ENCODE measurements at regions not wholly inside any gene's neighbourhood (a gene's known extent, or its start where the extent isn't known, plus 50 kb on each side); places are given as distances from the start of the nearest gene placed in this dataset.
A peak's percentile ranks its signal among the peaks of the same experiment; 100 is the strongest.

- no peak for TF ChIP-seq NR2C2 (CRISPR knock-in tag; IDR thresholded peaks at IDR 0.05; ENCODE audit: borderline replicate concordance)
- TF ChIP-seq ATM (IDR thresholded peaks at IDR 0.05; ENCODE audit: borderline replicate concordance), result no peak
- TF ChIP-seq, protein P1, sequence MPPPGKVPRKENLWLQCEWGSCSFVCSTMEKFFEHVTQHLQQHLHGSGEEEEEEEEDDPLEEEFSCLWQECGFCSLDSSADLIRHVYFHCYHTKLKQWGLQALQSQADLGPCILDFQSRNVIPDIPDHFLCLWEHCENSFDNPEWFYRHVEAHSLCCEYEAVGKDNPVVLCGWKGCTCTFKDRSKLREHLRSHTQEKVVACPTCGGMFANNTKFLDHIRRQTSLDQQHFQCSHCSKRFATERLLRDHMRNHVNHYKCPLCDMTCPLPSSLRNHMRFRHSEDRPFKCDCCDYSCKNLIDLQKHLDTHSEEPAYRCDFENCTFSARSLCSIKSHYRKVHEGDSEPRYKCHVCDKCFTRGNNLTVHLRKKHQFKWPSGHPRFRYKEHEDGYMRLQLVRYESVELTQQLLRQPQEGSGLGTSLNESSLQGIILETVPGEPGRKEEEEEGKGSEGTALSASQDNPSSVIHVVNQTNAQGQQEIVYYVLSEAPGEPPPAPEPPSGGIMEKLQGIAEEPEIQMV (CRISPR knock-in tag; IDR thresholded peaks at IDR 0.05; ENCODE audit: low read depth), result peak; percentile 83
- no peak for TF ChIP-seq PAWR (CRISPR knock-in tag; IDR thresholded peaks at IDR 0.05; ENCODE audit: borderline replicate concordance)
- TF ChIP-seq SRF (IDR thresholded peaks at IDR 0.05; ENCODE audit: low read depth, low read length), result no peak
- no peak for TF ChIP-seq SRSF4 (IDR thresholded peaks at IDR 0.05; ENCODE audit: low read depth, low read length, poor library complexity, severe bottlenecking)
- TF ChIP-seq, protein P2, sequence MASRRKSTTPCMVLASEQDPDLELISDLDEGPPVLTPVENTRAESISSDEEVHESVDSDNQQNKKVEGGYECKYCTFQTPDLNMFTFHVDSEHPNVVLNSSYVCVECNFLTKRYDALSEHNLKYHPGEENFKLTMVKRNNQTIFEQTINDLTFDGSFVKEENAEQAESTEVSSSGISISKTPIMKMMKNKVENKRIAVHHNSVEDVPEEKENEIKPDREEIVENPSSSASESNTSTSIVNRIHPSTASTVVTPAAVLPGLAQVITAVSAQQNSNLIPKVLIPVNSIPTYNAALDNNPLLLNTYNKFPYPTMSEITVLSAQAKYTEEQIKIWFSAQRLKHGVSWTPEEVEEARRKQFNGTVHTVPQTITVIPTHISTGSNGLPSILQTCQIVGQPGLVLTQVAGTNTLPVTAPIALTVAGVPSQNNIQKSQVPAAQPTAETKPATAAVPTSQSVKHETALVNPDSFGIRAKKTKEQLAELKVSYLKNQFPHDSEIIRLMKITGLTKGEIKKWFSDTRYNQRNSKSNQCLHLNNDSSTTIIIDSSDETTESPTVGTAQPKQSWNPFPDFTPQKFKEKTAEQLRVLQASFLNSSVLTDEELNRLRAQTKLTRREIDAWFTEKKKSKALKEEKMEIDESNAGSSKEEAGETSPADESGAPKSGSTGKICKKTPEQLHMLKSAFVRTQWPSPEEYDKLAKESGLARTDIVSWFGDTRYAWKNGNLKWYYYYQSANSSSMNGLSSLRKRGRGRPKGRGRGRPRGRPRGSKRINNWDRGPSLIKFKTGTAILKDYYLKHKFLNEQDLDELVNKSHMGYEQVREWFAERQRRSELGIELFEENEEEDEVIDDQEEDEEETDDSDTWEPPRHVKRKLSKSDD (CRISPR knock-in tag; IDR thresholded peaks at IDR 0.05; ENCODE audit: low read depth), result 0 out of 2 replicates have a peak, but pooled peaks have one; percentile 31
- no peak for TF ChIP-seq ZBTB46 (CRISPR knock-in tag; IDR thresholded peaks at IDR 0.05; ENCODE audit: borderline replicate concordance)
- TF ChIP-seq NFIC (IDR thresholded peaks at IDR 0.05; ENCODE audit: low read length), result no peak
- TF ChIP-seq KDM1A (CRISPR knock-in tag; IDR thresholded peaks at IDR 0.05), result no peak
- no peak for TF ChIP-seq ZNF383 (CRISPR knock-in tag; IDR thresholded peaks at IDR 0.05; ENCODE audit: borderline replicate concordance)
- no peak for TF ChIP-seq POLR2AphosphoS5 (IDR thresholded peaks at IDR 0.05; ENCODE audit: low read depth, low read length)
- TF ChIP-seq HNRNPLL (IDR thresholded peaks at IDR 0.05; ENCODE audit: low read depth, low read length, poor library complexity, severe bottlenecking), result no peak
- TF ChIP-seq RORA (CRISPR knock-in tag; IDR thresholded peaks at IDR 0.05), result no peak
- TF ChIP-seq ZNF878 (CRISPR knock-in tag; IDR thresholded peaks at IDR 0.05), result peak; percentile 86; the same call in 1 of the 2 replicates
- TF ChIP-seq, protein P3, sequence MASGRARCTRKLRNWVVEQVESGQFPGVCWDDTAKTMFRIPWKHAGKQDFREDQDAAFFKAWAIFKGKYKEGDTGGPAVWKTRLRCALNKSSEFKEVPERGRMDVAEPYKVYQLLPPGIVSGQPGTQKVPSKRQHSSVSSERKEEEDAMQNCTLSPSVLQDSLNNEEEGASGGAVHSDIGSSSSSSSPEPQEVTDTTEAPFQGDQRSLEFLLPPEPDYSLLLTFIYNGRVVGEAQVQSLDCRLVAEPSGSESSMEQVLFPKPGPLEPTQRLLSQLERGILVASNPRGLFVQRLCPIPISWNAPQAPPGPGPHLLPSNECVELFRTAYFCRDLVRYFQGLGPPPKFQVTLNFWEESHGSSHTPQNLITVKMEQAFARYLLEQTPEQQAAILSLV (CRISPR knock-in tag; IDR thresholded peaks at IDR 0.05; ENCODE audit: borderline replicate concordance), result peak; percentile 93
- no peak for TF ChIP-seq RFXANK (CRISPR knock-in tag; IDR thresholded peaks at IDR 0.05)
- no peak for TF ChIP-seq SIX1 (CRISPR knock-in tag; IDR thresholded peaks at IDR 0.05; ENCODE audit: borderline replicate concordance)
- TF ChIP-seq, protein P4, sequence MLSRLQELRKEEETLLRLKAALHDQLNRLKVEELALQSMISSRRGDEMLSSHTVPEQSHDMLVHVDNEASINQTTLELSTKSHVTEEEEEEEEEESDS (CRISPR knock-in tag; IDR thresholded peaks at IDR 0.05; ENCODE audit: borderline replicate concordance), result peak; percentile 89; the same call in 1 of the 2 replicates
- peak; percentile 93; the same call in 1 of the 2 replicates for TF ChIP-seq ZBTB20 (CRISPR knock-in tag; IDR thresholded peaks at IDR 0.05; ENCODE audit: borderline replicate concordance, low read depth)
- TF ChIP-seq ZNF543 (CRISPR knock-in tag; IDR thresholded peaks at IDR 0.05), result 0 out of 2 replicates have a peak, but pooled peaks have one; percentile 60
- TF ChIP-seq ZFP1 (CRISPR knock-in tag; IDR thresholded peaks at IDR 0.05), result peak; percentile 50; the same call in 1 of the 2 replicates
- TF ChIP-seq FOXA3 (CRISPR knock-in tag; IDR thresholded peaks at IDR 0.05), result peak; percentile 55; the same call in 1 of the 2 replicates
- no peak for TF ChIP-seq SP5 (CRISPR knock-in tag; IDR thresholded peaks at IDR 0.05; ENCODE audit: borderline replicate concordance, low read depth)
Measured at GRCh38 chr17:79294459-79295071, 219.9 kb downstream of the ENGASE start (continued).

All from HepG2 (cell line).